ENCODE measurements at regions not wholly inside any gene's neighbourhood (a gene's known extent, or its start where the extent isn't known, plus 50 kb on each side); places are given as distances from the start of the nearest gene placed in this dataset.

- Mint-ChIP-seq H3K4me3 (no peak overlapping the region), H3K4me1 (ENCODE audit: unreplicated experiment) (peaks cover 4% of the 10 kb centered on the region), H3K36me3 (peaks cover 4% of the 10 kb centered on the region), H3K27me3 (no peaks in the 10 kb centered on the region), H3K9me3 (peaks cover 4% of the 10 kb centered on the region), H3K27ac (no peak overlapping the region)
- DNase-seq (ENCODE audit: extremely low spot score, unreplicated experiment) = no peak
- TF ChIP-seq CTCF (conservative IDR thresholded peaks at IDR 0.05) = no peak
These were observed 234.4 kb upstream of the RBBP8 start for GRCh38 chr18:22698711-22699110.

GRCh38 chr18:22699629-22700028 is 233.5 kb upstream of the RBBP8 start:
- Mint-ChIP-seq H3K27me3 (no peaks in the 10 kb centered on the region), H3K4me1 (ENCODE audit: unreplicated experiment) (peaks cover 8% of the 10 kb centered on the region), H3K36me3 (peaks cover 4% of the 10 kb centered on the region), H3K4me3 (no peak overlapping the region), H3K9me3 (peaks cover 4% of the 10 kb centered on the region), H3K27ac (no peak overlapping the region)
- no peak for TF ChIP-seq CTCF (conservative IDR thresholded peaks at IDR 0.05)
- DNase-seq (ENCODE audit: extremely low spot score, unreplicated experiment) = no peak

GRCh38 chr18:22700920-22701319 is 232.2 kb upstream of the RBBP8 start:
- peaks cover 4% of the 10 kb centered on the region for H3K36me3 Mint-ChIP-seq
- peaks cover 4% of the 10 kb centered on the region for H3K9me3 Mint-ChIP-seq
- no peak overlapping the region for H3K4me3 Mint-ChIP-seq
- DNase-seq (ENCODE audit: extremely low spot score, unreplicated experiment) = no peak
- H3K27me3 Mint-ChIP-seq = no peaks in the 10 kb centered on the region
- no peak for TF ChIP-seq CTCF (conservative IDR thresholded peaks at IDR 0.05)
- peaks cover 8% of the 10 kb centered on the region for H3K4me1 Mint-ChIP-seq (ENCODE audit: unreplicated experiment)
- H3K27ac Mint-ChIP-seq = no peak overlapping the region

- Mint-ChIP-seq H3K36me3 (peaks cover 4% of the 10 kb centered on the region), H3K27ac (no peak overlapping the region), H3K4me1 (ENCODE audit: unreplicated experiment) (peaks cover 8% of the 10 kb centered on the region), H3K27me3 (no peaks in the 10 kb centered on the region), H3K4me3 (no peak overlapping the region), H3K9me3 (peaks cover 4% of the 10 kb centered on the region)
- TF ChIP-seq CTCF (conservative IDR thresholded peaks at IDR 0.05) = no peak
- DNase-seq (ENCODE audit: extremely low spot score, unreplicated experiment) = no peak
These were observed 231.8 kb upstream of the RBBP8 start for GRCh38 chr18:22701326-22701725.

GRCh38 chr18:22701795-22702194 is 231.3 kb upstream of the RBBP8 start:
- peaks cover 8% of the 10 kb centered on the region for H3K4me1 Mint-ChIP-seq (ENCODE audit: unreplicated experiment)
- peaks cover 4% of the 10 kb centered on the region for H3K36me3 Mint-ChIP-seq
- peaks cover 4% of the 10 kb centered on the region for H3K9me3 Mint-ChIP-seq
- no peak for DNase-seq (ENCODE audit: extremely low spot score, unreplicated experiment)
- H3K27ac Mint-ChIP-seq = no peak overlapping the region
- TF ChIP-seq CTCF (conservative IDR thresholded peaks at IDR 0.05) = no peak
- no peak overlapping the region for H3K4me3 Mint-ChIP-seq
- no peaks in the 10 kb centered on the region for H3K27me3 Mint-ChIP-seq

GRCh38 chr18:22702806-22703205 is 230.3 kb upstream of the RBBP8 start:
- Mint-ChIP-seq H3K27me3 (no peaks in the 10 kb centered on the region), H3K36me3 (peaks cover 4% of the 10 kb centered on the region), H3K4me1 (ENCODE audit: unreplicated experiment) (peaks cover 8% of the 10 kb centered on the region), H3K4me3 (no peak overlapping the region), H3K9me3 (peaks cover 4% of the 10 kb centered on the region), H3K27ac (no peak overlapping the region)
- DNase-seq (ENCODE audit: extremely low spot score, unreplicated experiment) = no peak
- TF ChIP-seq CTCF (conservative IDR thresholded peaks at IDR 0.05) = no peak

Measured in type B pancreatic cell (in vitro differentiated cells).